ENCODE measurements at regions not wholly inside any gene's neighbourhood (a gene's known extent, or its start where the extent isn't known, plus 50 kb on each side); places are given as distances from the start of the nearest gene placed in this dataset.

GRCh38 chr6:125354649-125355048 lies 52.9 kb upstream of the HDDC2 start:
- no peak for DNase-seq
- Histone ChIP-seq H3K9me3 (ENCODE audit: control insufficient read depth in 4 of 4, insufficient read depth in 3 of 4, low read length in 3 of 4) (no peaks in the 10 kb centered on the region), H3K27ac (ENCODE audit: low read depth in 1 of 2, low read length in 1 of 2) (no peak overlapping the region), H3K36me3 (ENCODE audit: control insufficient read depth in 4 of 4, insufficient read depth in 4 of 4, low read length in 4 of 4) (no peaks in the 10 kb centered on the region), H3K27me3 (ENCODE audit: control insufficient read depth in 3 of 3, insufficient read depth in 3 of 3, low read length in 2 of 3) (peaks cover 0 to 14% (median under 1%) of the 10 kb centered on the region in 3 donors), H3K9ac (ENCODE audit: insufficient read depth in 1 of 2, low read length in 2 of 2) (no peak overlapping the region), H3K4me3 (no peak overlapping the region), H3K4me1 (ENCODE audit: control insufficient read depth in 5 of 5, insufficient read depth in 5 of 5, low read length in 5 of 5) (peaks cover 0 to 9% (median 3%) of the 10 kb centered on the region in 5 donors)
- no peak for TF ChIP-seq CTCF (IDR thresholded peaks at IDR 0.05; ENCODE audit: control extremely low read depth, extremely low read depth)
- 50 to 51% methylated on average over 3 of the region's 3 CpGs for WGBS, 2 donors
- no peak for ATAC-seq (ENCODE audit: insufficient read depth, low FRiP score)

DNA sequence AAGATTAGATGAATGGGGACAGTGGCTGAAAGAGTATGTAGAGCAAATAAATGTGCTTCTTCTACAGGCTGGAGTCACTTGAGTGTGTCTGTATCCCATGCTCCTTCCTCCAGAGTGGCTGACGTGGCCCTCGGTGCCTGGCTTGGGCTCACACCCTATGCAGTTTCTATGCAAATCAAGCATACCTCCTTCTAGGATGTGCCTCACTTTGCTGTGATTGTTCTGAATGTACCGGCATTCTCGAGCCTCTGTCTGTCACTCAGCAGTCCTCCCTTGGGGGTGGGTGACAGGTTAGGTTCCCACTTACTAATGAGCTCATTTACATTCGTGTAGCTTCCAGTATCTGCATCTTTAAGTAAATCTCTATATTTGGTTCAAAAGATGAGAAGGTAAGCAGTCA lies 55.1 kb upstream of the HDDC2 start:
- TF ChIP-seq CTCF (IDR thresholded peaks at IDR 0.05; ENCODE audit: control extremely low read depth, extremely low read depth): no peak
- no peaks in the 10 kb centered on the region for H3K9me3 ChIP-seq (ENCODE audit: control insufficient read depth in 4 of 4, insufficient read depth in 3 of 4, low read length in 3 of 4)
- WGBS, 2 donors: 66 to 76% methylated on average over 5 of the region's 5 CpGs
- no peak overlapping the region for H3K4me3 ChIP-seq
- peaks cover 0 to 29% (median 17%) of the 10 kb centered on the region in 3 donors for H3K27me3 ChIP-seq (ENCODE audit: control insufficient read depth in 3 of 3, insufficient read depth in 3 of 3, low read length in 2 of 3)
- no peak for DNase-seq
- peaks cover 0 to 9% (median 3%) of the 10 kb centered on the region in 5 donors for H3K4me1 ChIP-seq (ENCODE audit: control insufficient read depth in 5 of 5, insufficient read depth in 5 of 5, low read length in 5 of 5)
- H3K36me3 ChIP-seq (ENCODE audit: control insufficient read depth in 4 of 4, insufficient read depth in 4 of 4, low read length in 4 of 4): no peaks in the 10 kb centered on the region
- no peak overlapping the region for H3K27ac ChIP-seq (ENCODE audit: low read depth in 1 of 2, low read length in 1 of 2)
- ATAC-seq (ENCODE audit: insufficient read depth, low FRiP score): no peak
- H3K9ac ChIP-seq (ENCODE audit: insufficient read depth in 1 of 2, low read length in 2 of 2): no peak overlapping the region

DNA sequence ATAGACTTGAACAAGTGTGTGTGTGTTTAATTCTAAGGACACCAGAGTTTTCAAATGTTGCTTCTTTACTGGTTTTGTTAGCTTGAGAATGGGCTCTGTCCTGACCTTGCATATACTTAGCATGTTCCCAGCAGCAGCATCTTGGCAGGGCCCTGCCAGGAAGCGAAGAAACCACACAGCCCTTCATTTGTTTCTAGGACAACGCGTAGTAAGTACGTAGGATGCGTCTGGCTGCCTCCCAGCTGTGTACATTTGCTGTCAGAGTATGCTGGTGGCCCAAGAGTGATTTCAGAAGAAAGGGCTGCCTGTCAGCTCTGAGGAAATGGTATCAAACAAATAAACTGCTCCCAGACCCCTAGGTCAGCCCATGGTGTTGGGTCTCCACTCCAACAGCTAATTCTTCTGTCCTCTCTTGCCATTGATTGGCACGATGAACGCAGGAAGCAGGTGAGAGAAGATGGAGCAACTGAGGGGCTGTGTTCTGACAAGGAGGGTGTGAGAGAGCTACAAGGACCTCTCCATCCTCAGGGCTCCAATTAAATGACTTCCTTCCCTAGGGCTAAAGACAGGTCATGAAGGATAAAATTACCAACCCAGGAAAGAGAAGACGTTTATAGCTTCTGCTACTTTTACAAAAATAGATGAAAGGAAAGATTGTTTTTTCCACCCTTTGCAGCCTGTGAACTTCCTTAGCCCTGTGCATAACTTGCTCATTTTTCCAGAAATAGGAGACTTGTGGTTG lies 55.9 kb upstream of the HDDC2 start:
- H3K9ac ChIP-seq (ENCODE audit: insufficient read depth in 1 of 2, low read length in 2 of 2): no peak overlapping the region
- TF ChIP-seq CTCF (IDR thresholded peaks at IDR 0.05; ENCODE audit: control extremely low read depth, extremely low read depth): no peak
- peak; percentile 82 to 87 (median 85) for DNase-seq
- no peaks in the 10 kb centered on the region for H3K9me3 ChIP-seq (ENCODE audit: control insufficient read depth in 4 of 4, insufficient read depth in 3 of 4, low read length in 3 of 4)
- H3K27ac ChIP-seq (ENCODE audit: low read depth in 1 of 2, low read length in 1 of 2): no peak overlapping the region
- peaks cover 0 to 9% (median 3%) of the 10 kb centered on the region in 5 donors for H3K4me1 ChIP-seq (ENCODE audit: control insufficient read depth in 5 of 5, insufficient read depth in 5 of 5, low read length in 5 of 5)
- WGBS, 2 donors: 17 to 20% methylated on average over 8 of the region's 8 CpGs
- ATAC-seq (ENCODE audit: insufficient read depth, low FRiP score): no peak
- H3K4me3 ChIP-seq: no peak overlapping the region
- no peaks in the 10 kb centered on the region for H3K36me3 ChIP-seq (ENCODE audit: control insufficient read depth in 4 of 4, insufficient read depth in 4 of 4, low read length in 4 of 4)
- H3K27me3 ChIP-seq (ENCODE audit: control insufficient read depth in 3 of 3, insufficient read depth in 3 of 3, low read length in 2 of 3): peaks cover 0 to 37% (median 25%) of the 10 kb centered on the region in 3 donors
